ENCODE measurements at regions not wholly inside any gene's neighbourhood (a gene's known extent, or its start where the extent isn't known, plus 50 kb on each side); places are given as distances from the start of the nearest gene placed in this dataset.
A peak's percentile ranks its signal among the peaks of the same experiment; 100 is the strongest.
"Not testable (repeated sequence)": the region's sequence is repeated elsewhere in the genome, so short reads cannot be mapped to it uniquely, and the experiment has no call there.

DNA sequence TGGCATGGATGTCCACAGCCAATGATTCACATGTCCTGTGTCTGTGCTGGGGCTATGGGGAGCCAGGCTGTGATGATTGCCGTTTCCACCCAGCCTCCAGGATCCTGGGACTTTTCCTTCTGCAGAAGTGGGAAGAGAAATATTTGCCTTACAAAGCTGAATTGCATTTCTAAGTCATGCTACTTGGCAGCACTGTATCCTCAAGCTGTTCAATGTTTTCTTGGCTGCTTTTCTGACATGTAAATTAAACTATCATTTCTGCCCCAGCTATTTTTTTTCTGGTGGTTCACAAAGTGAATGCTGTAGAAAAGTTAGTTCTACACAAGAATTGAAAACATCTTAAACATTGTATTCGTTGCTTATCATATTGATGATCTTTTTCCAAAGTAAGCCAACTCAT, 51.9 kb upstream of the TCERG1L start:
- no peak for DNase-seq (ENCODE audit: low spot score)

GRCh38 chr10:131371571-131371970, 60.0 kb upstream of the TCERG1L start:
- no peak for DNase-seq (ENCODE audit: low spot score)

- no peak for DNase-seq (ENCODE audit: low spot score)
Observed at GRCh38 chr10:131381576-131381975, 70.1 kb upstream of the TCERG1L start.

- DNase-seq (ENCODE audit: low spot score) = not testable (repeated sequence)
Observed at GRCh38 chr10:131385161-131385872, 73.8 kb upstream of the TCERG1L start.

GRCh38 chr10:131387018-131387529, 75.6 kb upstream of the TCERG1L start:
- DNase-seq (ENCODE audit: low spot score) = peak; percentile 35

- DNase-seq (ENCODE audit: low spot score) = no peak
Observed at GRCh38 chr10:131391936-131392335, 80.4 kb upstream of the TCERG1L start.

GRCh38 chr10:131396121-131397050, 84.9 kb upstream of the TCERG1L start:
- peak; percentile 45 for DNase-seq (ENCODE audit: low spot score)

DNA sequence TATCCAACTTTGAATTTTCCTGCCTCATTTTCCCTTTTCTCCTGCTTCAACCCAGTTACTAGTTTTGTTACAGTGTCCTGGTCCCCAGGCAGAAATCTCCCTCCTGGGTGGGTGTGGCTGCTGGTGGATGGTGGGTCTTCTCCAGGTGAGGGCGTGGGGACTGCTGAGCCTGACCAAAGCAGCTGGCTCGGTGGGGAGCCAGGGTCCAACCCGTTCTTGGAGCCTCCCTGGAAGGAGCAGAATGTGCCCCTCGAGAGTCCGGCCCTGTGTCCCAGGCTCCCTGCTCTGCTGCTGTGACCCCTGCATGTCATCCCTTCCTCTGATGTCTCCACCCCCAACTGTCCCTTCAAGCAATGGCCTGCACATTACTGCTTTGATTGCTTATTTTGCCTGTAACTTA, 86.6 kb upstream of the TCERG1L start:
- DNase-seq (ENCODE audit: low spot score) = no peak

GRCh38 chr10:131399981-131400380, 88.5 kb upstream of the TCERG1L start:
- DNase-seq (ENCODE audit: low spot score) = no peak

GRCh38 chr10:131400513-131400912, 89.0 kb upstream of the TCERG1L start:
- DNase-seq (ENCODE audit: low spot score) = no peak

DNA sequence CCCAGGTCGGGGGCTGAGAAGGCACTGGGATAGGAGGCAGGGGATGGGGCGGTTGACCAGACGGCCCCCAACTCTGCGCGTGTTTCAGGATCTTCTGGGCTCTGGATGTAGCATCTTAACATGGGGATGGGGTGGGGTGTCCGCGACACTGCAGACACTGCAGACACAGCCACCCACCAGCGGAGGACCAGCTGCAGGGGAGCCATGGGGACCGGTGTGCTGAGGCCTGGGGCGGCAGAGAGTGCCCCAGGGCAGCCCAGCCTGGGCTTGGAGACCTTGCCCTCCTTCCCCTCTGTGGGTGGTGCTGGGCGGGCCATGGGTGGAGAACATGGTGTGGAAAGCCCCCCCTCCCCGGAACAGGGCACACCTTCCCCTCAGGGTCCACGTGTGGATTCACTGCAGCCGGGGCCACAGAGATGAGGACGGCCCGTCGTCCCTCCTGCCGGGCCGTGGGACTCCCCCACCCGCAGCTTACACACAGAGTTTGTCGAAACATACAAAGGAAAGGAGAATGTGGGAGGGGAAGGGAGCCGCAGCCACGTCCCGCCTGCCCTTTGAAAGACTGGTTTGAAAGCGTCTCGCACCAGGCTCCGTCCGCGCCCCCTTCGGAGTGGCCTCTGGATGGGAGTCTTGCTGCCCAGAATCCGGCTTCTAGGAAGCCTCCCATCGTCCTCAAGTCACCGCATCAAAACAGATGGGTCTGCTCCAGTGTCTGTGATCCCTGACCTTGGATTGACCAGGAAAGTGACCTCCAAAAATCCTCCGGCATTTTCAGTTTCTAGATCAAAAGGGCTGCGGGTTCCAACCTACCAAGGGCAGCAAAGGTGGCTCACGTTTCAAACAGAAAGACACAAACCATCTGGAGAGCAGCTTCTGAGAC, 91.5 kb upstream of the TCERG1L start:
- DNase-seq (ENCODE audit: low spot score) = no peak

GRCh38 chr10:131403936-131404335, 92.4 kb upstream of the TCERG1L start:
- no peak for DNase-seq (ENCODE audit: low spot score)

GRCh38 chr10:131404886-131405285, 93.4 kb upstream of the TCERG1L start:
- no peak for DNase-seq (ENCODE audit: low spot score)

DNA sequence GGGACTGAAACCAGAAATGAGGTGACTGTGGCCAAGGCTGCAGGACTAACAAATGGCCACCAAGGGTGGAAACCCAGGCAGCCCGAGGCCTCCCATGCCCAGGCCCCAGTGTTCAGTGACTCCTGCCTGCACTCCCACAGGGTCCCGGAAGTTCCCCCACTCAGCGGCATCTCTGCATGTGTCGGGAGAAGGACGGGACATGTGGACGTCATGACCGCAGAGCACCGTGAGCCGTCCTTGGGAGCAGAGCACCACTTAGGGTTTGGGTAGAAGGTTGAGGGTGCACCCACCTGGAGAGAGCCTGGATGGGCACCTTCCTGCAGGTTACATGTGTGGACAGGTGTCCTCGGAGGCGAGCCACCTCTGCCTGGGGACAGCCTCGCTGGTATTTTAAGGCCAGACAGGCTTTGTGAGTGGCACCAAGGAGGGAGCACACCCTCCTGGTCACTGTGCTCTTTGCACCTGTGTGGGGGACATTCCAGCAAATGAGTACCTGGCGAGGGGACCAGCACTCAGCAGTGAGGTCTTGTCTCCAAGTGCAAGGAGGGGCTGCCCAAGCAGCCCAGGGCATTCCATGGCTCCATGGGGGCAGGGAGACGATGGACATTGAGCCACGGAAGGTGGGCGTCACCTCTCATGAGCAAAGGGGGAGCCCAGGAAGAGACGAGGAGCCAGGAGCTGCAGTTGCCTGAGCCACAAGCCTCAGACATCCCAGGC, 95.3 kb upstream of the TCERG1L start:
- DNase-seq (ENCODE audit: low spot score) = no peak

DNA sequence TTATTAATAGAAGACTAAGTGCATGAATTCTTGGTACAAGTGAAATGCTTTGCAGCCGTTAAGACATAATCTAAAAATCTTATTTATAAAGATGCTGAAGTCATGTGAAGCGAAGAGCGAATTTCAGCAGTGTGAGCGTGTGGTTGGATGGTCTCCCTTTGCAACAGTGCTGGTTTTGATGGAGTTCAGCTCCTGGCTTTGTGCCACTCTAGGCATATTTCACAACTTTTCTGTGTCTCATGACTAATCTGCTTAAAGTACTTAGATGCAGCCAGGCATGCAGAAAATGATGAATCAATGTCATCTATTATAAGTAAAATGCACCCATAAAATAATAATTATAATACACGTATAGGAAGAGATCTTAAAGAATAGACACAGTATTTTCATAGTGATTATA, 107.2 kb upstream of the TCERG1L start:
- no peak for DNase-seq (ENCODE audit: low spot score)

- no peak for DNase-seq (ENCODE audit: low spot score)
Observed at GRCh38 chr10:131419797-131420196, 108.3 kb upstream of the TCERG1L start.

- DNase-seq (ENCODE audit: low spot score) = no peak
Observed at GRCh38 chr10:131420867-131421266, 109.3 kb upstream of the TCERG1L start.

DNA sequence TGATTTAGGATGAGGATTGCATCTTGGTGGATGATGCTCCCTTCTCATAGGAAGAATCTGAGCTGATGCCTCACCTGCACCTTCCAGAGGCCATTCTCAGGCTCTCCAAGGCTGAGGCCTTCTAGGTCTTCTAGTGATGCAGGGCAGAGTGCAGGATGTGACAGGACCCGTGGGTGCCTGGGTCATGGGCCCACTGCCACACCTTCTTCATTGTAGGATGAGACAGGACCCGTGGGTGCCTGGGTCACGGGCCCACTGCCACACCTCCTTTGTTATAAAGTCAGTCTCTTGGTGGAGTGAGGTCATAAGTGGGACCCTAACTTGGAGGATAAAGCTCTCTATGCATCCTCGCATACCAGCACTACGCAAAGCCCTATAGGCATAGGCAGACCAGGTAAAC, 109.9 kb upstream of the TCERG1L start:
- no peak for DNase-seq (ENCODE audit: low spot score)

GRCh38 chr10:131422731-131423130, 111.2 kb upstream of the TCERG1L start:
- DNase-seq (ENCODE audit: low spot score) = no peak

GRCh38 chr10:131424053-131424452, 112.5 kb upstream of the TCERG1L start:
- DNase-seq (ENCODE audit: low spot score) = no peak

- no peak for DNase-seq (ENCODE audit: low spot score)
Observed at GRCh38 chr10:131424836-131425491, 113.4 kb upstream of the TCERG1L start.

Measured in iPS-NIHi11 (cell line).